ENCODE measurements at regions not wholly inside any gene's neighbourhood (a gene's known extent, or its start where the extent isn't known, plus 50 kb on each side); places are given as distances from the start of the nearest gene placed in this dataset.
A peak's percentile ranks its signal among the peaks of the same experiment; 100 is the strongest.

DNA sequence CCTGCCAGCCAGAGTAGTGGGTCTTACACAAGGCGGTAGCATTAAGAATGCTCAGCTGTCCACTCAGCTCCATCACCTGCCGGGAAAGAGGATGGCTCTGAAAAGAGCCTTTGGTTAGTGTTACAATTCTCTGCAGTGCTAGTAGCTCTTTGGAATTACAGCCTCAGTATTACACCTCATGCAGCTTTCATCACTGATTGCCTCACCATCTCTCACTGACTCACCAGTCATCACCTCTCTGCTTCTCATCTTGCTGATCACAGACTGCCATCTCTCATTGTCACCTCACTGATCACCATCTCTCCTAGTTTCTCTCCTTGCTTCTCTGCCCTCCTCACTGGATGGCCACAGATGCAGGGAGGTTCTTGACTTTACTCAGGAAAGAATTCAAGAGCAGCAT is 573.5 kb upstream of the SETBP1 start:
- TF ChIP-seq CTCF (IDR thresholded peaks at IDR 0.05) = no peak
- no peak for ATAC-seq
- intact Hi-C loops (cut with DNase I) = no loop called here

GRCh38 chr18:44111337-44111736 is 569.4 kb upstream of the SETBP1 start:
- no peak for TF ChIP-seq CTCF (IDR thresholded peaks at IDR 0.05)
- ATAC-seq = no peak

More for the DNA sequence above, 573.5 kb upstream of the SETBP1 start:
- no peaks in the 10 kb centered on the region for H3K9me3 ChIP-seq
- no peak overlapping the region for H3K27ac ChIP-seq
- no peak overlapping the region for H3K4me3 ChIP-seq
- no peak for DNase-seq
- no peaks in the 10 kb centered on the region for H3K4me1 ChIP-seq
- H3K36me3 ChIP-seq = no peaks in the 10 kb centered on the region
- no peaks in the 10 kb centered on the region for H3K27me3 ChIP-seq (ENCODE audit: low read depth)

DNA sequence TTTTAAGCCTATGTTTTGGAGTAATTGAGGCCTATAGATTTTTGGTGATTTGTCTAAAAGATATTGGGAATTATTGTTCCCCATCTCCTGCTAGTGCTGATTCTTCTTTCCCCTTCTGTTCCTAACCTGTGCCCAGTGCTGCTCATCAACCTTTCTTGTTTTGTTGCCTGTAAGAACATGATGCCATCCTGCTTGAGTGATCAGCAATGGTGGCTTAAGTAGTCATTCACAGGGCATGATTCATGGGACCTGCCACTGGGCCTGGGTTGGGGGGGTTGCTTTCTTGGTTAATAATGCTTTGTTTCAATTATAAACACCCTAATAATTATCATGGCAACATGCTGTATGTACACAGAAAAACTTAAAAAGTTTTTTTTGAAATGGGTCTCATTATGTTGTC is 562.9 kb upstream of the SETBP1 start:
- H3K9me3 ChIP-seq = no peaks in the 10 kb centered on the region
- DNase-seq (no peak), ATAC-seq (no peak)
- no peaks in the 10 kb centered on the region for H3K27me3 ChIP-seq (ENCODE audit: low read depth)
- H3K36me3 ChIP-seq = no peaks in the 10 kb centered on the region
- no peak for TF ChIP-seq CTCF (IDR thresholded peaks at IDR 0.05)
- no peak overlapping the region for H3K4me3 ChIP-seq
- no peaks in the 10 kb centered on the region for H3K4me1 ChIP-seq
- no peak overlapping the region for H3K27ac ChIP-seq
- intact Hi-C loops (cut with DNase I) = no loop called here

More at GRCh38 chr18:44111337-44111736, 569.4 kb upstream of the SETBP1 start:
- no peak overlapping the region for H3K27ac ChIP-seq
- H3K9me3 ChIP-seq = no peaks in the 10 kb centered on the region
- DNase-seq = no peak
- H3K4me3 ChIP-seq = no peak overlapping the region
- no peaks in the 10 kb centered on the region for H3K36me3 ChIP-seq
- intact Hi-C loops (cut with DNase I) = no loop called here
- no peaks in the 10 kb centered on the region for H3K4me1 ChIP-seq
- no peaks in the 10 kb centered on the region for H3K27me3 ChIP-seq (ENCODE audit: low read depth)

DNA sequence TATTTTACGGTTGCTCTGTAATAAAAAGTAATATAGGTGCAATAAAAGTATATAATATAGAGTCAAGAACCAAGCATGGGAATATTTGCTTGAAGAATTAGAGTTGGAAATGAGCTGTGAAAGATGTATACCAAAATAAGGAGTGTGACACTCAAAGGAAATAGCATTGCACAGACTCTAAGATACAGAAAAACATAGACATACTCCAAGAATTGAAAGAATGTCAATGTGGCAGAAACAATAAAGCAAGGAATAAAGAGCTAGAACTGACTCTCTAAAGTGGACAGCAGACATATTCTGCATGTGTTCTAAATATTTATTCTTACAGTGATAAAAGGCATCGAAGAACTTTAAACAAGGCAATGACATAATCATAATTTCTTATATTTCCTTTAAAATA is 561.1 kb upstream of the SETBP1 start:
- no peaks in the 10 kb centered on the region for H3K9me3 ChIP-seq
- H3K27ac ChIP-seq = no peak overlapping the region
- H3K27me3 ChIP-seq (ENCODE audit: low read depth) = no peaks in the 10 kb centered on the region
- intact Hi-C loops (cut with DNase I) = no loop called here
- H3K36me3 ChIP-seq = no peaks in the 10 kb centered on the region
- no peak overlapping the region for H3K4me3 ChIP-seq
- DNase-seq (no peak), ATAC-seq (no peak)
- H3K4me1 ChIP-seq = no peaks in the 10 kb centered on the region
- TF ChIP-seq CTCF (IDR thresholded peaks at IDR 0.05) = no peak

- DNase-seq (no peak), ATAC-seq (peak in 1 of 2 donors; percentile 46)
- Histone ChIP-seq H3K36me3 (no peaks in the 10 kb centered on the region), H3K9me3 (no peaks in the 10 kb centered on the region), H3K4me1 (no peaks in the 10 kb centered on the region), H3K27ac (no peak overlapping the region), H3K27me3 (ENCODE audit: low read depth) (no peaks in the 10 kb centered on the region), H3K4me3 (no peak overlapping the region)
- intact Hi-C loops (cut with DNase I) = no loop called here
- TF ChIP-seq CTCF (IDR thresholded peaks at IDR 0.05) = no peak
Measured at GRCh38 chr18:44123743-44124142, 556.9 kb upstream of the SETBP1 start.

GRCh38 chr18:44125446-44125845 is 555.2 kb upstream of the SETBP1 start:
- H3K27ac ChIP-seq = no peak overlapping the region
- intact Hi-C loops (cut with DNase I) = no loop called here
- no peaks in the 10 kb centered on the region for H3K27me3 ChIP-seq (ENCODE audit: low read depth)
- no peak for TF ChIP-seq CTCF (IDR thresholded peaks at IDR 0.05)
- H3K9me3 ChIP-seq = no peaks in the 10 kb centered on the region
- no peak overlapping the region for H3K4me3 ChIP-seq
- ATAC-seq = no peak
- H3K36me3 ChIP-seq = no peaks in the 10 kb centered on the region
- H3K4me1 ChIP-seq = no peaks in the 10 kb centered on the region
- DNase-seq = no peak

Measured in lower lobe of right lung (tissue), 2 donors.